GM12878 (cell line): ENCODE measurements at regions not wholly inside any gene's neighbourhood (a gene's known extent, or its start where the extent isn't known, plus 50 kb on each side); places are given as distances from the start of the nearest gene placed in this dataset.

Experiments
- CEBPB ChIP-seq, 2 experiments: fragments of 150-350 bp in 1 of 2; IDR thresholded peaks; 2 replicates each; pipeline ENCODE4 v1.6.1; 2012 to 2014; ENCODE audit warnings: low read depth in 2 of 2, low read length in 2 of 2, borderline replicate concordance in 1 of 2, inconsistent platforms in 1 of 2
- IKZF2 ChIP-seq, 2 experiments: fragments of 450-650 bp; IDR thresholded peaks; 2 replicates each; pipeline ENCODE4 v1.6.1; 2017; ENCODE audit warnings: mild to moderate bottlenecking in 2 of 2, moderate library complexity in 2 of 2
- POLR2AphosphoS2 ChIP-seq: IDR thresholded peaks from 2 replicates; pipeline ENCODE4 v1.6.1; 2011; ENCODE audit warnings: low read depth, mild to moderate bottlenecking, low read length, improper control_type of control experiment, moderate library complexity
- ZZZ3 ChIP-seq: IDR thresholded peaks from 2 replicates; pipeline ENCODE4 v1.6.1; 2011; ENCODE audit warnings: low read depth; ENCODE audit not compliant: control insufficient read depth, insufficient read length
- TF ChIP-seq, protein P1 (sequence below): IDR thresholded peaks from 2 replicates; pipeline ENCODE4 v1.6.1; 2012; ENCODE audit warnings: low read depth, low read length, improper control_type of control experiment
- TF ChIP-seq, protein P2 (sequence below): fragments of 450-650 bp; IDR thresholded peaks from 2 replicates; pipeline ENCODE4 v1.6.1; 2016; ENCODE audit warnings: mild to moderate bottlenecking
- TF ChIP-seq, protein P3 (sequence below): fragments of 450-650 bp; formaldehyde crosslinking; IDR thresholded peaks from 2 replicates; pipeline ENCODE4 v1.4.0; 2022; ENCODE audit warnings: mild to moderate bottlenecking, moderate library complexity
- TF ChIP-seq, protein P4 (sequence below): fragments of 450-650 bp; IDR thresholded peaks from 2 replicates; pipeline ENCODE4 v1.6.1; 2017; ENCODE audit warnings: mild to moderate bottlenecking
- TF ChIP-seq, protein P5 (sequence below): IDR thresholded peaks from 2 replicates; pipeline ENCODE4 v1.6.1; 2011; ENCODE audit warnings: borderline replicate concordance, low read depth, mild to moderate bottlenecking, moderate library complexity, low read length; ENCODE audit not compliant: insufficient read depth, poor library complexity, severe bottlenecking

DNA sequence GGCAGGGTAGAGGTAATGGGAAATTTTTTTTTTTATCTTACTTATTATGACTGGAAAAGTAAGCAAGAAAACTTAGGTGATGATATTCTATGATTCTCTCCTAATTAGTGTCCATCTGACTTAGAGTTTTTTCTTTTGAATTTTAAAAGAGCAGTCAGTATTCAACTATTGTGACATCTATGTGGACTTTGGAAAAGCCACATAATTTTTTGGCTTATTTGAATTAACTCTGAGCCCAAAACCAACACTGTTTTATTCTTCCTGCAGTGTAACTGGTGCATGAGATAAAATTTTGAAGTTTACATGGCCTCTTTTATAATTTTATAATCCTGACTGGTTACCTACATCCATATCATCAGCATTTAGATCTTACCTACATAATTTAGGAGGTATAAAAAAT is 619.7 kb downstream of the EPM2A start (continued):
- TF ChIP-seq, protein P1, sequence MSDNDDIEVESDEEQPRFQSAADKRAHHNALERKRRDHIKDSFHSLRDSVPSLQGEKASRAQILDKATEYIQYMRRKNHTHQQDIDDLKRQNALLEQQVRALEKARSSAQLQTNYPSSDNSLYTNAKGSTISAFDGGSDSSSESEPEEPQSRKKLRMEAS, result no peak
- TF ChIP-seq, protein P2, sequence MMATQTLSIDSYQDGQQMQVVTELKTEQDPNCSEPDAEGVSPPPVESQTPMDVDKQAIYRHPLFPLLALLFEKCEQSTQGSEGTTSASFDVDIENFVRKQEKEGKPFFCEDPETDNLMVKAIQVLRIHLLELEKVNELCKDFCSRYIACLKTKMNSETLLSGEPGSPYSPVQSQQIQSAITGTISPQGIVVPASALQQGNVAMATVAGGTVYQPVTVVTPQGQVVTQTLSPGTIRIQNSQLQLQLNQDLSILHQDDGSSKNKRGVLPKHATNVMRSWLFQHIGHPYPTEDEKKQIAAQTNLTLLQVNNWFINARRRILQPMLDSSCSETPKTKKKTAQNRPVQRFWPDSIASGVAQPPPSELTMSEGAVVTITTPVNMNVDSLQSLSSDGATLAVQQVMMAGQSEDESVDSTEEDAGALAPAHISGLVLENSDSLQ, result no peak
- no peak for TF ChIP-seq ZZZ3
- no peak for TF ChIP-seq CEBPB (IDR thresholded peaks at IDR 0.05; ENCODE audit: borderline replicate concordance in 1 of 2, low read depth in 2 of 2, low read length in 2 of 2)
- TF ChIP-seq, protein P3, sequence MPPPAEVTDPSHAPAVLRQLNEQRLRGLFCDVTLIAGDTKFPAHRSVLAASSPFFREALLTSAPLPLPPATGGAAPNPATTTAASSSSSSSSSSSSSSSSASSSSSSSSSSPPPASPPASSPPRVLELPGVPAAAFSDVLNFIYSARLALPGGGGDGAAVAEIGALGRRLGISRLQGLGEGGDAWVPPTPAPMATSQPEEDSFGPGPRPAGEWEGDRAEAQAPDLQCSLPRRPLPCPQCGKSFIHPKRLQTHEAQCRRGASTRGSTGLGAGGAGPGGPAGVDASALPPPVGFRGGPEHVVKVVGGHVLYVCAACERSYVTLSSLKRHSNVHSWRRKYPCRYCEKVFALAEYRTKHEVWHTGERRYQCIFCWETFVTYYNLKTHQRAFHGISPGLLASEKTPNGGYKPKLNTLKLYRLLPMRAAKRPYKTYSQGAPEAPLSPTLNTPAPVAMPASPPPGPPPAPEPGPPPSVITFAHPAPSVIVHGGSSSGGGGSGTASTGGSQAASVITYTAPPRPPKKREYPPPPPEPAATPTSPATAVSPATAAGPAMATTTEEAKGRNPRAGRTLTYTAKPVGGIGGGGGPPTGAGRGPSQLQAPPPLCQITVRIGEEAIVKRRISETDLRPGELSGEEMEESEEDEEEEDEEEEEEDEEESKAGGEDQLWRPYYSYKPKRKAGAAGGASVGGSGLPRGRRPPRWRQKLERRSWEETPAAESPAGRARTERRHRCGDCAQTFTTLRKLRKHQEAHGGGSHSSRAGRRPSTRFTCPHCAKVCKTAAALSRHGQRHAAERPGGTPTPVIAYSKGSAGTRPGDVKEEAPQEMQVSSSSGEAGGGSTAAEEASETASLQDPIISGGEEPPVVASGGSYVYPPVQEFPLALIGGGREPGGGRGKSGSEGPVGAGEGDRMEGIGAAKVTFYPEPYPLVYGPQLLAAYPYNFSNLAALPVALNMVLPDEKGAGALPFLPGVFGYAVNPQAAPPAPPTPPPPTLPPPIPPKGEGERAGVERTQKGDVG (CRISPR knock-in tag), result no peak
- TF ChIP-seq, protein P4, sequence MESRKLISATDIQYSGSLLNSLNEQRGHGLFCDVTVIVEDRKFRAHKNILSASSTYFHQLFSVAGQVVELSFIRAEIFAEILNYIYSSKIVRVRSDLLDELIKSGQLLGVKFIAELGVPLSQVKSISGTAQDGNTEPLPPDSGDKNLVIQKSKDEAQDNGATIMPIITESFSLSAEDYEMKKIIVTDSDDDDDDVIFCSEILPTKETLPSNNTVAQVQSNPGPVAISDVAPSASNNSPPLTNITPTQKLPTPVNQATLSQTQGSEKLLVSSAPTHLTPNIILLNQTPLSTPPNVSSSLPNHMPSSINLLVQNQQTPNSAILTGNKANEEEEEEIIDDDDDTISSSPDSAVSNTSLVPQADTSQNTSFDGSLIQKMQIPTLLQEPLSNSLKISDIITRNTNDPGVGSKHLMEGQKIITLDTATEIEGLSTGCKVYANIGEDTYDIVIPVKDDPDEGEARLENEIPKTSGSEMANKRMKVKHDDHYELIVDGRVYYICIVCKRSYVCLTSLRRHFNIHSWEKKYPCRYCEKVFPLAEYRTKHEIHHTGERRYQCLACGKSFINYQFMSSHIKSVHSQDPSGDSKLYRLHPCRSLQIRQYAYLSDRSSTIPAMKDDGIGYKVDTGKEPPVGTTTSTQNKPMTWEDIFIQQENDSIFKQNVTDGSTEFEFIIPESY, result no peak
- TF ChIP-seq POLR2AphosphoS2, result no peak
- TF ChIP-seq IKZF2 (IDR thresholded peaks at IDR 0.05), result no peak
- TF ChIP-seq, protein P5, sequence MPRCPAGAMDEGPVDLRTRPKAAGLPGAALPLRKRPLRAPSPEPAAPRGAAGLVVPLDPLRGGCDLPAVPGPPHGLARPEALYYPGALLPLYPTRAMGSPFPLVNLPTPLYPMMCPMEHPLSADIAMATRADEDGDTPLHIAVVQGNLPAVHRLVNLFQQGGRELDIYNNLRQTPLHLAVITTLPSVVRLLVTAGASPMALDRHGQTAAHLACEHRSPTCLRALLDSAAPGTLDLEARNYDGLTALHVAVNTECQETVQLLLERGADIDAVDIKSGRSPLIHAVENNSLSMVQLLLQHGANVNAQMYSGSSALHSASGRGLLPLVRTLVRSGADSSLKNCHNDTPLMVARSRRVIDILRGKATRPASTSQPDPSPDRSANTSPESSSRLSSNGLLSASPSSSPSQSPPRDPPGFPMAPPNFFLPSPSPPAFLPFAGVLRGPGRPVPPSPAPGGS, result no peak
